DMS79 (cell line): ENCODE measurements at regions not wholly inside any gene's neighbourhood (a gene's known extent, or its start where the extent isn't known, plus 50 kb on each side); places are given as distances from the start of the nearest gene placed in this dataset.
A peak's percentile ranks its signal among the peaks of the same experiment; 100 is the strongest.

Experiments used
- DNase-seq: peaks from one replicate; lab custom pipeline; 2025; lab: John Stamatoyannopoulos, UW

GRCh38 chr13:99911965-99912566 lies 59.5 kb downstream of the ZIC5 start:
- DNase-seq: no peak

DNA sequence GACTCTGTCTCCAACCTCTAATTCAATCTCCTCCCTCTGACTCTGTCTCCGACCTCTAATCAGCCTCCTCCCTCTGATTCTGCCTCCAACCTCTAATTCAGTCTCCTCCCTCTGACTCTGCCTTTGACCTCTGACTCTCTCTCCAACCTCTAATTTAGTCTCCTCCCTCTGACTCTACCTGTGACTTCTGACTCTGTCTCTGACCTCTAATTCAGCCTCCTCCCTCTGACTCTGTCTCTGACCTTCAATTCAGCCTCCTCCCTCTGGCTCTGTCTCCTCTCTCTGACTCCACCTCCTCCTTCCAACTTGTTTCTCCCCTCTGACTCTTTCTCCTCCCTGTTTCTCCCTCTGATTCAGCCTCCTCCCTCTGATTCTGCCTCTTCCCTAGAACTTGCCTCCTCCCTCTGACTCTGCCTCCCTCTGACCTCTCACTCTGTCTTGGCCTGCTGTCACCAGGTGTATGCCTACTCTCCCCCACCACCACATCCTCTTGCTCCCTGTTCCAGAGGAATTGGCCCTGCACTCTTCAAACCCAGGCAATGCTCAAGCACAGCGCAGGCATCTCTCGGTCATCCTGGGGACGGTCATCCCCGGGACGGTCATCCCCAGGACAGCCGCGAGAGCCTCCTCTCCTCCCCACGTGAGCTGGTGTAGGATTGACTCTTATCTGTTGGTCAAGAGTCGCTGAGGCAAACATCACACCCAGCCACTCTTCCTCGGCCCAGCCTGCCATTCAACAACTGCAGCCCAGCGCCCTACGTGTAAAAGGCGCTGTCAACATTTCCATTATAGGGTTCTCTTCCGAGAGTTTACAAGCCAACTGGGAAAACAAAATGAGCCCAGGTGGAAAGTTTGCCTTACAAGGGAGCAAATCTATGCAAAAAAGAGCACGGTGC lies 60.2 kb downstream of the ZIC5 start:
- no peak for DNase-seq

DNA sequence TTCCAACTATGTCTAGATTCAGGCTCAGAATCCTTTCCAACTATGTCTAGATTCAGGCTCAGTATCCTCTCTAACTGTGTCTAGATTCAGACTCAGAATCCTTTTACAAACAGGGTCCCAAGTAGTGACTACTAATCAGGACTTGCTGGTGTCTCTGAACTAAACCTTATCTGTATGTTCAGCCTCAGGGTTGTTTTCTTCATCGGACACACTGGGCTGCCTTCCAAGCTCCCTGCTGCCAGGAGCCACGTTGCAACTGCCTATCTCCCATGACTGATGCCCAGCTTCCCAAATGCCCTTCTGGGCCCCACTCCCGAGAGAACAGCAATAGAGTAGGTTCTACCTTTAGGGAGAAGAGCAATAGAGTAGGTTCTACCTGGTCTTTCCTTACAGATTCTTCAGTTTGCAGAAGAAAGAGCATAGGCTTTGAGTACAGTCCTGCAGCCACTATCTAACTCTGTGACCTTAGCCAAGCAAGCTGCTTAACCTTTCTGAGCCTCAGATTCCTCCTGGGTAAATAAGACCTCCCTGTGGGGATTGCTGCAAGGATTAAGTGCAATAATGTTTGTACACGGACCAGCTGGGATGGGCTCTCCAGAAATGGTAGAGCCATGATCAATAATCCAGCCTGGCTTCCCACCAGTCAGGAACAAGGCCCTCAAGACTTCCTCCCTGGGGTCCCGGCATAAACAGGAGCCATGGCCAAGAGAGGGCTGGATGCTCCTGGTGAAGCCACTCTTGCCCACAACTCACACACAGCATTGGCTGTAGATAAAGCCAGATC lies 61.5 kb downstream of the ZIC5 start:
- no peak for DNase-seq

GRCh38 chr13:99909097-99909835 lies 62.3 kb downstream of the ZIC5 start:
- no peak for DNase-seq

- peak; percentile 85 for DNase-seq
Measured at GRCh38 chr13:99908140-99908803, 63.3 kb downstream of the ZIC5 start.

DNA sequence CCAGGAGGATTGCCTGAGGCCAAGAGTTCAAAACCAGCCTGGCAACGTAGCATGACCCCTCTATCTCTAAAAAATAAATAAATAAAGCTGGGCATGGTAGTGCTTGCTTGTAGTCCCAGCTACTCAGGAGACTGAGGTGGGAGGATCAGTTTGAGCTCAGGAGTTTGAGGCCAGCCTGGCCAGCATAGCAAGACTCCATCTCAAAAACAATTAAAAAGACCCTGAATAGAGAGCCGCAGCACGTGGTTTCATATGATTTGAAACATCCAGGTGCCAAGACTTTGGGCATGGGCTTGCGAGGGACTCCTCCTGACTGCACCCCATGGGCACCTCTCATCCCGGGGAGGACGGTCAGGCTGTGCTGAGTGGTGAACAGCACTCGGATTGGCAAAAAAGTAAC lies 63.9 kb downstream of the ZIC5 start:
- no peak for DNase-seq

- no peak for DNase-seq
Measured at GRCh38 chr13:99907038-99907437, 64.5 kb downstream of the ZIC5 start.

DNA sequence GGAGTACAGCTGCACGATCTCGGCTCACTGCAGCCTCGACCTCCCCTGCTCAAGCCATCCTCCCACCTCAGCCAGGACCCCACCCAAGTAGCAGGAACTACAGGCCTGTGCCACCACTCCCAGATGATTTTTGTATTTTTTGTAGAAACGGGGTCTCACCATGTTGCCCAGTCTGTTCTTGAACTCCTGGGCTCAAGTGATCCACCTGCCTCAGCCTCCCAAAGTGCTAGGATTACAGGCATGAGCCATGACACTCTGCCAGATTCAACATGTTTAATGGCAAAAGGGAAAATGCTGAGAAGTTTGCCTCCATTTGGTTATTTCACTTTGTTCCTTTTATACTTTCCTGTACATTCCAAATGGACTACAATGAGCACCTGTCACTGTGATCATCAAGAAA lies 65.8 kb downstream of the ZIC5 start:
- no peak for DNase-seq

DNA sequence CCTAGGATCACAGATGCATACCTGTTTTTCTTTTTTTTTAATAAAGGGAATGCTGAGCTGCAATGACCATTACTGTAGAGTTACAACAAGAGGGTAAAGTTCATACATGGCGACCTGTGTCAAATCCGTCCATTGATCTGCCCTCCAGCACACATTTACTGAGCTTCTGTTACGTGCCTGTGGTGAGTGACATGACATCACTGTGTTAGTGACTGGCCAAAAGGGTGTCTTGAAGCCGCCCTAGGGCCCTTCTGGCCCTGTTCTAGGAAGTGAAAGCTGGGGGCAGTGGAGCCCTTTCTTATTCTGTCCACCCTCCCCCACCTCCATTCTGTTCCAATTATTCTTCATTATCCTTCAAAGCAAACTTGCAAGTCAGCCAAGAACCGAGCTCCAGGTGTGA lies 66.3 kb downstream of the ZIC5 start:
- DNase-seq: no peak

DNA sequence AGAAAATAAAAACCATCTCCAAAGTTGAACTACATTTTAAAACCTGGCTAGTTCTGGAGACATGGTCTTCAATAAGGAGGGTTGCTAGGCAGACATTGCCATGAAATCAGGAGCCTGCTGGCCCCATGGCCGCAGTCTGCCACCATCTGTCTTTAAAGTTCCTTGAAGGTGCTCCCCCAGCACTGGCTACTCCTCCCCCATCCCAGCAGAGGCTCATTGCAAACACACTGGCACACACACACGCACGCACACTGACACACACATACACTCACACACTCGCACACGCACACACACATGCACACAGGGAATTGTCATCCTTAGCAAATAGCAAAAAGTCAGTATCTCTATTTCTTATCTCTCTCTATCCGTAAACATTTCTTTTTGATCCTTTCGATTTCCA lies 68.4 kb downstream of the ZIC5 start:
- no peak for DNase-seq

- no peak for DNase-seq
Measured at GRCh38 chr13:99902657-99903056, 68.9 kb downstream of the ZIC5 start.

- no peak for DNase-seq
Measured at GRCh38 chr13:99900960-99901359, 70.6 kb downstream of the ZIC5 start.

- no peak for DNase-seq
Measured at GRCh38 chr13:99898421-99898820, 73.1 kb downstream of the ZIC5 start.

- DNase-seq: no peak
Measured at GRCh38 chr13:99897076-99897440, 74.5 kb downstream of the ZIC5 start.

GRCh38 chr13:99896369-99897075 lies 75.0 kb downstream of the ZIC5 start:
- no peak for DNase-seq

GRCh38 chr13:99895444-99896368 lies 75.9 kb downstream of the ZIC5 start:
- DNase-seq: no peak

- no peak for DNase-seq
Measured at GRCh38 chr13:99894840-99895443, 76.6 kb downstream of the ZIC5 start.

GRCh38 chr13:99894105-99894839 lies 77.3 kb downstream of the ZIC5 start:
- no peak for DNase-seq

DNA sequence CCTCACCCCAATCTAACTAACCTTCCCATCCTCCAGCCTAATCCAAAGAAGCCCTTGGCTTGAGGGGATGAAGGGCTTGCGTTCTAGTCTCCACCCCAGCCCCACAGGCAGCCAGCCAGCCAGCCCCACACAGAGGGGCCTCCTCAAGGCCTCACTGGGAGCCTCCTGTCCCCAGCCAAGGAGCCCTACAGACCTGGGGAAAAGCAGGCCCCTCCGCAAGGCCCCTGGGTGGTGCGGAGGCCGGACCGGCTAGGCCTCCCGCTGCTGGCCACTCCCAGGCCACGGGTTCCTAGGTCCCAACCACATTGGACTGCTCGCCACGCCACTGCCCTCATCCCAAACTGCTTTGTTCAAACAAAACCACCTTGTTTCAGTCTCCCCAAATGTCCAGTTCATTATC lies 78.0 kb downstream of the ZIC5 start:
- DNase-seq: no peak
